Type B pancreatic cell (in vitro differentiated cells): ENCODE measurements at regions not wholly inside any gene's neighbourhood (a gene's known extent, or its start where the extent isn't known, plus 50 kb on each side); places are given as distances from the start of the nearest gene placed in this dataset.
A peak's percentile ranks its signal among the peaks of the same experiment; 100 is the strongest.

Experiments
- DNase-seq: peaks from one replicate; pipeline ENCODE4 v3.0.0; 2021; ENCODE audit warnings: mixed read lengths; ENCODE audit not compliant: unreplicated experiment; ENCODE audit errors: extremely low spot score
- H3K27ac Mint-ChIP-seq: 2 replicates; pipeline ENCODE4 v1.8.0; 2021; ENCODE audit warnings: mild to moderate bottlenecking, mixed read lengths
- H3K27me3 Mint-ChIP-seq: 2 replicates; pipeline ENCODE4 v1.8.0; 2021; ENCODE audit warnings: mixed read lengths
- H3K36me3 Mint-ChIP-seq: 2 replicates; pipeline ENCODE4 v1.8.0; 2021; ENCODE audit warnings: mixed read lengths
- H3K4me1 Mint-ChIP-seq: one replicate; pipeline ENCODE4 v1.8.0; 2021; ENCODE audit warnings: mixed read lengths; ENCODE audit not compliant: unreplicated experiment
- H3K4me3 Mint-ChIP-seq: 2 replicates; pipeline ENCODE4 v1.8.0; 2021; ENCODE audit warnings: mild to moderate bottlenecking, mixed read lengths
- H3K9me3 Mint-ChIP-seq: 2 replicates; pipeline ENCODE4 v1.8.0; 2021; ENCODE audit warnings: mixed read lengths
- CTCF ChIP-seq: fragments of 200-600 bp; sonication (generic); conservative IDR thresholded peaks from 2 replicates; pipeline ENCODE4 v1.5.0; 2021; ENCODE audit warnings: antibody characterized with exemption, mild to moderate bottlenecking

- DNase-seq = no peak
- Mint-ChIP-seq H3K27ac (no peak overlapping the region), H3K4me3 (no peak overlapping the region), H3K9me3 (peaks cover 5% of the 10 kb centered on the region), H3K27me3 (peaks cover 27% of the 10 kb centered on the region), H3K36me3 (peaks cover 3% of the 10 kb centered on the region), H3K4me1 (peaks cover 5% of the 10 kb centered on the region)
- no peak for TF ChIP-seq CTCF
Observed at GRCh38 chr14:76640923-76641395, 120.3 kb upstream of the VASH1 start.

- DNase-seq = no peak
- Mint-ChIP-seq H3K4me1 (peaks cover 5% of the 10 kb centered on the region), H3K27ac (no peak overlapping the region), H3K36me3 (peaks cover 3% of the 10 kb centered on the region), H3K9me3 (peaks cover 4% of the 10 kb centered on the region), H3K4me3 (no peak overlapping the region), H3K27me3 (peaks cover 27% of the 10 kb centered on the region)
- TF ChIP-seq CTCF = no peak
Observed at GRCh38 chr14:76641541-76641940, 119.7 kb upstream of the VASH1 start.

- H3K4me3 Mint-ChIP-seq = no peak overlapping the region
- no peaks in the 10 kb centered on the region for H3K9me3 Mint-ChIP-seq
- H3K4me1 Mint-ChIP-seq = peaks cover 10% of the 10 kb centered on the region
- no peak for TF ChIP-seq CTCF
- H3K27me3 Mint-ChIP-seq = peaks cover 23% of the 10 kb centered on the region
- H3K36me3 Mint-ChIP-seq = no peaks in the 10 kb centered on the region
- DNase-seq = no peak
- H3K27ac Mint-ChIP-seq = no peak overlapping the region
Observed at GRCh38 chr14:76643887-76644286, 117.4 kb upstream of the VASH1 start.

GRCh38 chr14:76644855-76645518 lies 116.3 kb upstream of the VASH1 start:
- no peaks in the 10 kb centered on the region for H3K9me3 Mint-ChIP-seq
- peak overlapping the region; percentile 4 for H3K27ac Mint-ChIP-seq
- peaks cover 23% of the 10 kb centered on the region for H3K27me3 Mint-ChIP-seq
- H3K4me1 Mint-ChIP-seq = peaks cover 10% of the 10 kb centered on the region
- peak; percentile 75 for DNase-seq
- TF ChIP-seq CTCF = peak; percentile 86
- no peak overlapping the region for H3K4me3 Mint-ChIP-seq
- no peaks in the 10 kb centered on the region for H3K36me3 Mint-ChIP-seq

GRCh38 chr14:76647697-76648298 lies 113.5 kb upstream of the VASH1 start:
- Mint-ChIP-seq H3K9me3 (no peaks in the 10 kb centered on the region), H3K4me1 (peaks cover 17% of the 10 kb centered on the region), H3K36me3 (no peaks in the 10 kb centered on the region), H3K4me3 (no peak overlapping the region), H3K27me3 (peaks cover 22% of the 10 kb centered on the region), H3K27ac (no peak overlapping the region)
- no peak for DNase-seq
- peak; percentile 89 for TF ChIP-seq CTCF
